ENCODE measurements at regions not wholly inside any gene's neighbourhood (a gene's known extent, or its start where the extent isn't known, plus 50 kb on each side); places are given as distances from the start of the nearest gene placed in this dataset.

- DNase-seq (no peak), FAIRE-seq (no peak)
- intact Hi-C loops (cut with DNase I), result no loop called here
Measured at GRCh38 chr6:80548532-80548931, 442.1 kb downstream of the BCKDHB start.

GRCh38 chr6:80547827-80548226, 441.4 kb downstream of the BCKDHB start:
- Histone ChIP-seq H3K9me3 (ENCODE audit: control insufficient read depth in 2 of 3, insufficient read depth in 1 of 3, low read length in 3 of 3) (no peaks in the 10 kb centered on the region), H3K36me3 (ENCODE audit: control insufficient read depth in 2 of 3, insufficient read depth in 3 of 3, low read length in 3 of 3) (no peaks in the 10 kb centered on the region), H3K4me3 (ENCODE audit: low read length in 3 of 3) (no peak overlapping the region), H3K27ac (ENCODE audit: low read depth in 2 of 2, low read length in 2 of 2) (no peak overlapping the region), H3K4me1 (ENCODE audit: control insufficient read depth in 2 of 3, insufficient read depth in 2 of 3, low read depth in 1 of 3, low read length in 3 of 3) (no peaks in the 10 kb centered on the region), H3K9ac (ENCODE audit: low read length in 3 of 3) (no peak overlapping the region), H3K27me3 (ENCODE audit: control insufficient read depth, insufficient read depth, low read length) (no peaks in the 10 kb centered on the region)
- intact Hi-C loops (cut with DNase I), result no loop called here
- FAIRE-seq, result no peak
- DNase-seq, result no peak
- no peak for TF ChIP-seq CTCF (IDR thresholded peaks at IDR 0.05; ENCODE audit: borderline replicate concordance, extremely low read depth, insufficient read depth)

More at GRCh38 chr6:80548532-80548931, 442.1 kb downstream of the BCKDHB start:
- H3K36me3 ChIP-seq (ENCODE audit: control insufficient read depth in 2 of 3, insufficient read depth in 3 of 3, low read length in 3 of 3), result no peaks in the 10 kb centered on the region
- H3K9ac ChIP-seq (ENCODE audit: low read length in 3 of 3), result no peak overlapping the region
- no peak overlapping the region for H3K4me3 ChIP-seq (ENCODE audit: low read length in 3 of 3)
- H3K4me1 ChIP-seq (ENCODE audit: control insufficient read depth in 2 of 3, insufficient read depth in 2 of 3, low read depth in 1 of 3, low read length in 3 of 3), result no peaks in the 10 kb centered on the region
- H3K27me3 ChIP-seq (ENCODE audit: control insufficient read depth, insufficient read depth, low read length), result no peaks in the 10 kb centered on the region
- H3K9me3 ChIP-seq (ENCODE audit: control insufficient read depth in 2 of 3, insufficient read depth in 1 of 3, low read length in 3 of 3), result no peaks in the 10 kb centered on the region
- no peak for TF ChIP-seq CTCF (IDR thresholded peaks at IDR 0.05; ENCODE audit: borderline replicate concordance, extremely low read depth, insufficient read depth)
- H3K27ac ChIP-seq (ENCODE audit: low read depth in 2 of 2, low read length in 2 of 2), result no peak overlapping the region

- no peaks in the 10 kb centered on the region for H3K27me3 ChIP-seq (ENCODE audit: control insufficient read depth, insufficient read depth, low read length)
- no peak overlapping the region for H3K9ac ChIP-seq (ENCODE audit: low read length in 3 of 3)
- H3K27ac ChIP-seq (ENCODE audit: low read depth in 2 of 2, low read length in 2 of 2), result no peak overlapping the region
- no peak for TF ChIP-seq CTCF (IDR thresholded peaks at IDR 0.05; ENCODE audit: borderline replicate concordance, extremely low read depth, insufficient read depth)
- intact Hi-C loops (cut with DNase I), result no loop called here
- no peaks in the 10 kb centered on the region for H3K9me3 ChIP-seq (ENCODE audit: control insufficient read depth in 2 of 3, insufficient read depth in 1 of 3, low read length in 3 of 3)
- DNase-seq (no peak), FAIRE-seq (no peak)
- H3K4me1 ChIP-seq (ENCODE audit: control insufficient read depth in 2 of 3, insufficient read depth in 2 of 3, low read depth in 1 of 3, low read length in 3 of 3), result no peaks in the 10 kb centered on the region
- H3K4me3 ChIP-seq (ENCODE audit: low read length in 3 of 3), result no peak overlapping the region
- H3K36me3 ChIP-seq (ENCODE audit: control insufficient read depth in 2 of 3, insufficient read depth in 3 of 3, low read length in 3 of 3), result no peaks in the 10 kb centered on the region
Measured at GRCh38 chr6:80544976-80545722, 438.7 kb downstream of the BCKDHB start.

- TF ChIP-seq CTCF (IDR thresholded peaks at IDR 0.05; ENCODE audit: borderline replicate concordance, extremely low read depth, insufficient read depth), result no peak
- no peaks in the 10 kb centered on the region for H3K4me1 ChIP-seq (ENCODE audit: control insufficient read depth in 2 of 3, insufficient read depth in 2 of 3, low read depth in 1 of 3, low read length in 3 of 3)
Measured at GRCh38 chr6:80544555-80544954, 438.1 kb downstream of the BCKDHB start.

More at GRCh38 chr6:80544555-80544954, 438.1 kb downstream of the BCKDHB start:
- H3K36me3 ChIP-seq (ENCODE audit: control insufficient read depth in 2 of 3, insufficient read depth in 3 of 3, low read length in 3 of 3), result no peaks in the 10 kb centered on the region
- no peak overlapping the region for H3K4me3 ChIP-seq (ENCODE audit: low read length in 3 of 3)
- no peak for FAIRE-seq
- DNase-seq, result no peak
- H3K9ac ChIP-seq (ENCODE audit: low read length in 3 of 3), result no peak overlapping the region
- no peak overlapping the region for H3K27ac ChIP-seq (ENCODE audit: low read depth in 2 of 2, low read length in 2 of 2)
- H3K27me3 ChIP-seq (ENCODE audit: control insufficient read depth, insufficient read depth, low read length), result no peaks in the 10 kb centered on the region
- no peaks in the 10 kb centered on the region for H3K9me3 ChIP-seq (ENCODE audit: control insufficient read depth in 2 of 3, insufficient read depth in 1 of 3, low read length in 3 of 3)
- intact Hi-C loops (cut with DNase I), result no loop called here

Measured in kidney (tissue), 13 donors.